Vagina (tissue), 2 donors: ENCODE measurements at regions not wholly inside any gene's neighbourhood (a gene's known extent, or its start where the extent isn't known, plus 50 kb on each side); places are given as distances from the start of the nearest gene placed in this dataset.
"Not testable (repeated sequence)": the region's sequence is repeated elsewhere in the genome, so short reads cannot be mapped to it uniquely, and the experiment has no call there.

Experiments
- DNase-seq, 2 donors: peaks; one replicate each; pipeline ENCODE4 v3.0.0-alpha.2; 2017; ENCODE audit errors: extremely low spot score in 2 of 2
- H3K27ac ChIP-seq: fragments of 200-600 bp; sonication (generic); one replicate; pipeline ENCODE4 v1.5.1; 2019
- H3K27me3 ChIP-seq: fragments of 200-600 bp; sonication (generic); one replicate; pipeline ENCODE4 v1.5.1; 2019
- H3K36me3 ChIP-seq, 2 donors: fragments of 200-600 bp; sonication (generic); one replicate each; pipeline ENCODE4 v1.5.1; 2017 to 2019
- H3K4me1 ChIP-seq: fragments of 200-600 bp; sonication (generic); one replicate; pipeline ENCODE4 v1.5.1; 2019
- H3K4me3 ChIP-seq, 2 donors: fragments of 200-600 bp; sonication (generic); 1 replicate in 1 of 2; 2 replicates in 1 of 2; pipeline ENCODE4 v1.5.1; 2016 to 2019
- H3K9me3 ChIP-seq: fragments of 200-600 bp; sonication (generic); one replicate; pipeline ENCODE4 v1.5.1; 2019
- CTCF ChIP-seq, 3 experiments: fragments of 450-650 bp in 2 of 3; fragments of 200-600 bp in 1 of 3; sonication (generic) in 1 of 3; IDR thresholded peaks; one replicate each; pipeline ENCODE4 v1.5.1; 2017 to 2019; ENCODE audit warnings: antibody characterized with exemption in 3 of 3, mild to moderate bottlenecking in 2 of 3, moderate library complexity in 2 of 3
- POLR2A ChIP-seq, 2 donors: fragments of 450-650 bp; IDR thresholded peaks; one replicate each; pipeline ENCODE4 v1.6.1; 2017; ENCODE audit warnings: antibody characterized with exemption in 2 of 2, mild to moderate bottlenecking in 2 of 2, moderate library complexity in 2 of 2
- POLR2AphosphoS5 ChIP-seq, 2 donors: sonication (generic); formaldehyde crosslinking; IDR thresholded peaks; one replicate each; pipeline ENCODE4 v1.9.0; 2017; ENCODE audit warnings: antibody characterized with exemption in 2 of 2, mild to moderate bottlenecking in 2 of 2, low read depth in 1 of 2; ENCODE audit not compliant: insufficient read depth in 1 of 2
- intact Hi-C: fragments of 100-400 bp; cut with DNase I; formaldehyde crosslinking; loops from one replicate; pipeline ENCODE4 v1.15.1; 2023

DNA sequence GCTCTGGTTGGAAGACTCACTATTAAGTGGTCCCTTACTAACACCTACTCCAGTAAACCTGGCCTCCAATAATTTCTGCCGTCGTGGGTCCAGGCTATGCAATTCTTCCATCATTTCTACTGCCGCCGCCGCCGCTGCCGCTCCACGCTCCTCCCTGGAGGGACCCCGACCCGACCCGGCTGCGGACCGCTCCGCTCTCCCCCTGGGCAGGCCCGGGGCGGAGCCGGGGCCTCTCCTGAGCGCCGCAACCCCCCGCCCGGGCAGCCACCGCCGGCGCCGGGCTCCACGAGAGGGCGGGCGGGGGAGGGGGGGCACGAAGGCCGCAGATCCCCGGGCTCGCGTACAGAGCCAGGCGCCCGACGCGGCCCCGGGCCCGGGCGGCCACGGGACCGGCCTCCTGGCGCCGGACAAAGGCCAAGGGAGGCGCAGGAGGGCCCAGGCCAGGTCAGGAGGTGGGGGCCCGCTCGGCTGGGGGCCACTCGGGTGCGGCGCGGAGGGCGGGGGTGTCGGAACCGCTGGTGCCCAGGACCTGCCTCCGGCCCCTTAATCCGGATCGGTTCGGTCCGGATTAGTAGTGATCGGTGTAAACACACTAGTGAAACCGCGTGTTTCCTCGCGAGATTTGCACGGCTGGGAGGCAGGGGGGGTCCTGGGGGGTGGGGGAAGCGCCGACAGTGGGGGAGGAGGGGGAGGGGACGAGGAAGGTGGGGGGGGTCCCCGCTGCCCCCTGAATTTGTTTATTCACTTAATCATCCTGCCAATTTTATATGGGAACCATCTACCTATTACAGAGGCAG is 215.1 kb upstream of the CCL2 start:
- DNase-seq, H3K36me3 ChIP-seq, H3K4me3 ChIP-seq, H3K27me3 ChIP-seq, H3K4me1 ChIP-seq, H3K27ac ChIP-seq, intact Hi-C loops, H3K9me3 ChIP-seq: not testable (repeated sequence)

DNA sequence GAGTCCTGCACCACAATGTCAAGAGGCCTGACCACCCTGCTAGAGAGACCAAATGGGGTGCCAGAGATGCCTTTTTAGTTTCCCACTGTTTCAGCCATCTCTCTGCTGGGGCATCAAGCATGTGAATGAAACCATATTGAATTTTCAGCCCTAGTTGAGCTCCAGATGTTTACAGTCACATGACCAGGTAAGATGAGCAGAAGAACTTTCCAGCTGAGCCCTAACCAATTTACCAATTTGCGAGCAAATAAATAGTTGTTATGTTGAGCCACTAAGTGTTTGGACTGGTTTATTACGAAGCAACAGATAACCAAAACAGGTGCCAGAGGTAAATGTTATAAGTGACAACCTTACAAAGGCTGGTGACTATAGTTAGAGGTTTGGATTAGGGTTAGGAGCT is 209.1 kb upstream of the CCL2 start:
- no peak overlapping the region for H3K27ac ChIP-seq
- TF ChIP-seq POLR2A (IDR thresholded peaks at IDR 0.05) (no peak), POLR2AphosphoS5 (IDR thresholded peaks at IDR 0.05; ENCODE audit: insufficient read depth in 1 of 2, low read depth in 1 of 2) (no peak), CTCF (IDR thresholded peaks at IDR 0.05) (no peak)
- intact Hi-C loops = no loop called here
- no peak for DNase-seq
- no peaks in the 10 kb centered on the region for H3K27me3 ChIP-seq
- no peaks in the 10 kb centered on the region for H3K36me3 ChIP-seq
- no peaks in the 10 kb centered on the region for H3K4me1 ChIP-seq
- H3K9me3 ChIP-seq = no peaks in the 10 kb centered on the region
- H3K4me3 ChIP-seq = no peak overlapping the region

GRCh38 chr17:34051046-34051445 is 204.0 kb upstream of the CCL2 start:
- intact Hi-C loops = no loop called here
- Histone ChIP-seq H3K36me3 (no peaks in the 10 kb centered on the region), H3K4me1 (no peaks in the 10 kb centered on the region), H3K27me3 (no peaks in the 10 kb centered on the region), H3K9me3 (no peaks in the 10 kb centered on the region), H3K4me3 (no peak overlapping the region), H3K27ac (no peak overlapping the region)
- TF ChIP-seq POLR2A (IDR thresholded peaks at IDR 0.05) (no peak), POLR2AphosphoS5 (IDR thresholded peaks at IDR 0.05; ENCODE audit: insufficient read depth in 1 of 2, low read depth in 1 of 2) (no peak), CTCF (IDR thresholded peaks at IDR 0.05) (no peak)
- peak in 1 of 2 donors; percentile 49 for DNase-seq

DNA sequence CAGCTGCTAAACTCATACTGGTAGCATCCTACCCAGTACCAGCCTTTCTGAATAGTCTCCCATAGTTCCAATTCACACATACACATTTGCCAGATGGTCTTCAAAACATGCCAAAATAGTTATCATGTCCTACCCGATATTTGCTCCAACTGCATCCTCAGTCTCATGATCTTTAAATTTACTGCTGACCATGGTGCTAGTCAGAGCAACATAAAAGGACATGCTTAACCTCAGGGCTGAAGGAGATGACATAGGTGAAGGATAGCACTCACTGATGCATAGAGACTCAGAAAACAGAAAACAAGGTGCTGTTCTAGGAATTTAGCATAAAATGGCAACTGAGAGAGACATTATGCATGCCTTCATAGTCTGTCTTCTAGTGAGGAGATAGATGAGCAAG is 200.6 kb upstream of the CCL2 start:
- TF ChIP-seq POLR2A (IDR thresholded peaks at IDR 0.05) = no peak
- H3K36me3 ChIP-seq = no peaks in the 10 kb centered on the region
- H3K27ac ChIP-seq = no peak overlapping the region
- no peak for DNase-seq
- H3K27me3 ChIP-seq = no peaks in the 10 kb centered on the region
- no peaks in the 10 kb centered on the region for H3K9me3 ChIP-seq
- no peak overlapping the region for H3K4me3 ChIP-seq
- H3K4me1 ChIP-seq = no peaks in the 10 kb centered on the region
- intact Hi-C loops = no loop called here

DNA sequence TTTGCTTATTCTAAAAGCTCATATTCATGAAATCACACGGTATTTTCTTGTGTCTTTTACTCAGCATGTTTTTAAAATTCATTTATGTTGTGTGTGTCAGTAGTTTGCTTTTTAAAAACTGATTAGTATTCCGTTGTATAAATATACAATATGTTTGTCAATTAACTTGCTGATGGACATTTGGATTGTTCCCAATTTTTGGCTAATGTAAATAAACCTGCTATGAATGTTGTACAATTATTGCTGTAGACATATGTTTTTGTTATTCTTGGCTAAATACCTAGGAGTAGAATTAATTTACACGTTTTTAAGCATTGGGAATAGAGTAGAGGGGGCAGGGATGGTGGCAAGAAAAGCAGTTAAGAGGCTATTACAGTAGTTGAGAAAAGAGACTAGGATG is 199.5 kb upstream of the CCL2 start:
- H3K4me3 ChIP-seq = no peak overlapping the region
- H3K27me3 ChIP-seq = no peaks in the 10 kb centered on the region
- H3K9me3 ChIP-seq = no peaks in the 10 kb centered on the region
- H3K4me1 ChIP-seq = no peaks in the 10 kb centered on the region
- intact Hi-C loops = no loop called here
- no peak for DNase-seq
- TF ChIP-seq POLR2A (IDR thresholded peaks at IDR 0.05) (no peak), POLR2AphosphoS5 (IDR thresholded peaks at IDR 0.05; ENCODE audit: insufficient read depth in 1 of 2, low read depth in 1 of 2) (no peak), CTCF (IDR thresholded peaks at IDR 0.05) (no peak)
- H3K36me3 ChIP-seq = no peaks in the 10 kb centered on the region
- H3K27ac ChIP-seq = no peak overlapping the region

DNA sequence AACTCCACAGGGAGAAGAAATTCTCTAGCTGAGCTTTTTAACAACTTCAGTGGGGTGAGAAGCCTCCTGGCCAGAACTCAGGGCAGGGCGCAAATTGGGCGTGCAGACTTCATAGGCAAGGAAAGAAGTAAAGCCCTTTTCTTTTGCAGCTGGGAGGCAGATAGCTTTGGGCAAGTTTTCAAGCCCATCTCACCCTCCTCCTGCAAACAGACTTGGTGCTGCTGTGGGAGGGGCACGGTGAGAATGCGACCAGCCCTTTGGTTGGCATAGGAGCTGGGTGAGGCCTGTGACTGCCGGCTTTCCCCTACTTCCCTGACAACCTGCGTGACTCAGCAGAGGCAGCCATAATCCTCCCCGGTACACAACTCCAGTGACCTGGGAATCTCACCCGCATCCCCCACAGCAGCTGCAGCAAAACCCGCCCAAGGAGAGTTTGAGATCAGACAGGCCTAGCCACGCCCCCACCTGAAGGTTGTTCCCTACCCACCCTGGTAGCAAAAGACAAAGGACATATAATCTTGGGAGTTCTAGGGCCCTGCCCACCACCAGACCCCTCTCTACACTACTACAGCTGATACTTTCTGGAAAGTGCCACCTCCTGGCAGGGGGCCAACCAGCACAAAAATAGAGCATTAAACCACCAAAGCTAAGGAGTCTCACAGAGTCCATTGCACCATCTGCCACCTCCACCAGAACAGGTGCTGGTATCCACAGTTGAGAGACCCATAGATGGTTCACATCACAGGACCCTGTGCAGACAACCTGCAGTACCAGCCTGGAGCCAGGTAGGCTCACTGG is 195.5 kb upstream of the CCL2 start:
- Histone ChIP-seq H3K4me1 (no peaks in the 10 kb centered on the region), H3K27me3 (no peaks in the 10 kb centered on the region), H3K36me3 (no peaks in the 10 kb centered on the region), H3K27ac (no peak overlapping the region), H3K4me3 (no peak overlapping the region), H3K9me3 (no peaks in the 10 kb centered on the region)
- intact Hi-C loops = no loop called here
- TF ChIP-seq CTCF (IDR thresholded peaks at IDR 0.05) (no peak), POLR2AphosphoS5 (IDR thresholded peaks at IDR 0.05; ENCODE audit: insufficient read depth in 1 of 2, low read depth in 1 of 2) (no peak), POLR2A (IDR thresholded peaks at IDR 0.05) (no peak)
- DNase-seq = peak; percentile 40 to 47
